Inflammatory macrophage treated with lipopolysaccharide for 1 hour (primary cell): ENCODE measurements at regions not wholly inside any gene's neighbourhood (a gene's known extent, or its start where the extent isn't known, plus 50 kb on each side); places are given as distances from the start of the nearest gene placed in this dataset.
"Not testable (repeated sequence)": the region's sequence is repeated elsewhere in the genome, so short reads cannot be mapped to it uniquely, and the experiment has no call there.

Experiments
- DNase-seq, 2 donors: peaks; one replicate each; pipeline ENCODE4 v3.0.0-alpha.2; 2020 to 2022

DNA sequence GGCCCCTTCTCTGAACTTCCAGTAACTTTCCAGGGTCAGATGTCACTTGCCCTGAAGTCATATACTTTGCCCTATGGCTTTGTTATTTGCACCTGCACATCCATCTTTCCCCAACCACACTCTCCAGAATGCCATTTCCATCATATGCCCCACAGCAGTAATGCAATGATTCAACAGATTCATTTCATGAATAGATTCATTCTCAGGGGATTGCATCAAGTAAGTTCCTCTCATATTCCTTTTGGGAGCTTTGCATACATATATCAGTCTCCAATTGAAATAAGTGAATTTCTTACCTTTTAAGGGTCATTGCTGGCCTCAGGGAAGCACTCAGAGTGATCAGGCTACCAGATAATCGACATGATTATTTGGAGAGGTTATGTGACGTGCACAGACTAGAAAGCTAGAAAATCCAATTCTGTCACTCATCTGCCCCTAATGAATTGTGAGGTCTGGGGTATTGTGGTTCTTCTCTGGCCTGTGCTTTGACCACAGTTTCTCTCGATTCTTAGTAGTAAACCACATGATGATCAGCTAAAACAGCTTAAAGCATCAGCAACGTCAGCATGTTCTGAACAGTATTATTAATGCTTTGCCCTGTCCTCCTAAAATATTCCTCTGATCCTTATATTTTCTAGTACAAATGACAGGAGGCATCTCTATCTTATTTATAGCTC, 179.9 kb downstream of the ATPSCKMT start:
- DNase-seq, result no peak

DNA sequence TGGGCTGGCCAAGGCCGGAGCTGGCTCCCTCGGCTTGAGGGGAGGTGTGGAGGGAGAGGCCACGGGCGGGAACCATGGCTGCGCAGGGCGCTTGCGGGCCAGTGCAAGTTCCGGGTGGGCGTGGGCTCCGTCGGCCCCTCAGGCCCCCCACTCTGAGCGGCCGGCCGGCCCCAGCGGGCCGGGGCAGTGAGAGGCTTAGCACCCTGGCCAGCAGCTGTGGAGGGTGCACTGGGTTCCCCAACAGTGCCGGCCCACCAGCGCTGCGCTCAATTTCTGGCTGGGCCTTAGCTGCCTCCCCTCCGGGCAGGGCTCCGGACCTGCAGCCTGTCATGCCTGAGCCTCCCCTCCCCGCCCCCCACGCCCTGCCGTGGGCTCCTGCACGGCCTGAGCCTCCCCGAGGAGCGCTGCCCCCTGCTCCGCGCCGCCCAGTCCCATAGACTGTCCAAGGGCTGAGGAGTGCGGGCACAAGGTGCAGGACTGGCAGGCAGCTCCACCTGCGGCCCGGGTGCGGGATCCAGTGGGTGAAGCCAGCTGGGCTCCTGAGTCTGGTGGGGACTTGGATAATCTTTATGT, 184.2 kb downstream of the ATPSCKMT start:
- DNase-seq, result no peak

- no peak for DNase-seq
Observed at GRCh38 chr5:10064546-10065195, 185.0 kb downstream of the ATPSCKMT start.

DNA sequence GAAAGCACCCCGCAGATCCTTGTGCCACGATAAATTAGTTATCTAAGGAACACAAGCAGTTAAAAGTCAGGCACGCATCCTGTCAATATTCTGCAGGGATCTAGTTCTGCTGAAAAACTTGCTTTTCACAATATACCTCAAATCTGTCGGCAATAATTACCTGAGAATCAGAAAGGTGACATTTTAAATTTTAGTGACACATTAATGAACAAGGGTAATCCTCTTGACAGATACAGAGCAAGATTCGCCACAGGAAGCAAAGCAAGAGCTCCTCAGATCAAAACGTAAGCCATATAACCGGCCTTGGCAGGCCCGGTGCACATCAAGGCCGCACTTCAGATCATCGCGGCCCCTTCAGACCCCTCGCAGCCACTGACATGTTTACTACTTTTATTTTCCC, 185.7 kb downstream of the ATPSCKMT start:
- DNase-seq, result no peak

DNA sequence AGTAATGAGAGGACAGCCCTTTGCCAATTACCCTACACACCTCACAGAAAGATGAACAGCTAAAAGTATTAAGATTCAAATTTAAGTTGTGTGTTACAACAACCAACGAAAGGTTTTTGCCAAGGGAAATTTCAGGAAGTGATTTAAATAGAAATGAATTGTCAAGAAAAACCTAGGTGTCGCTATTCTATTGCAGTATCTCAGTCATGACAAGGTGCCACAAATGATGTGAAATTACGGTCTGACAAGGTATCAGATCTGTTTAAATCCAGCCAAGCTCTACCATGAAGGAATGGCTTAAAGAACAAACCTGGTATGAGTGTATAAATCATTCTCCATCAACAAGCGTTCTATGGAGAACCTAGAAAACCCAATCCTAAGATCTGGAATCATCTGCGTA, 189.7 kb downstream of the ATPSCKMT start:
- DNase-seq, result no peak

- DNase-seq, result no peak
Observed at GRCh38 chr5:10059556-10059955, 190.1 kb downstream of the ATPSCKMT start.

- no peak for DNase-seq
Observed at GRCh38 chr5:10057356-10057755, 192.3 kb downstream of the ATPSCKMT start.

DNA sequence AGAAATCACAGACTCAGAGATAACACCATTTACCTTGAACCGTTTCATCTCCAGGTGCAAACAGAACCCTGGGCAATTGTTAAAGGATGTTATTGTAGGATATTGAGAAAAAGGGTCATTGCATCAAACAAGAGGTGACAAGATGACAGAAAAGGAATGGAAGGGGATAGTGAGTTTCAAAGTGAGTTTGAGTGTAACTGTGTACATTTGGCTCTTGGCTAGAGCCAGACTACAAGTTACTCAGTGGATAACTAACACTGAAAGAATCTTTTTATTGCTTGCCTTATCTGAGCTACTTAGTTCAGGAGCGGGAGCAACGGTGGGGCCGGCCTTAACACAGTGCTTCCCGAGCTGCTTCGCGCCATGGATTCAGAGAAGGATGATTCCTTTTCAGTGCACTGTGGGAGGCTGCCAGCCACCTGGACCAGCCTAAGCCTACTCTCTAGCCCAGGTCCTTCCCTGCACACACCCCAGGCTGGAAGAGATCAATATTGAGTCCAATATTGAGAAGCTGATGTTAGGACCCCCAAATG, 193.4 kb downstream of the ATPSCKMT start:
- DNase-seq, result no peak

- DNase-seq, result no peak
Observed at GRCh38 chr5:10049858-10050455, 199.7 kb downstream of the ATPSCKMT start.

GRCh38 chr5:10046676-10047075, 203.0 kb downstream of the ATPSCKMT start:
- no peak for DNase-seq

DNA sequence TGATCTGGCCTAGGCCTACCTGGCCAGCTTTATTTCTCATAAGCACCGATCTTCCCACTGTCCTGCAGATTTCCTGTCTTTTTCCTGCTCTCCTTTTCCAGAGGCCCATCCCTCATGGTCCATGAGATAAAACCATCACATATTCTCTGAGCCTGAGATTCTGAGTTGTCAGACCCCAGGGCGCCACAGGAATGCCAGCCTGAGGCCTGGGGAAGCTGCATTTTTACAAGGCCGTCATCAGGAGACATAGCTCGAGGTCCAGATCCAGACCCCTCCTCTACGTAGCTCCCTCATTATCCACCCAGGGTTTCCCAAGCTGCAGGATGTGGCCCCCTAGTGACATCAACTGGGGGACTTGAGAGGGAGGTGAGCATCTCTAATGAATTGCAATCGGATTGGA, 204.3 kb downstream of the ATPSCKMT start:
- no peak for DNase-seq

GRCh38 chr5:10036136-10036815, 213.4 kb downstream of the ATPSCKMT start:
- DNase-seq, result no peak

- no peak for DNase-seq
Observed at GRCh38 chr5:10034001-10034400, 215.7 kb downstream of the ATPSCKMT start.

DNA sequence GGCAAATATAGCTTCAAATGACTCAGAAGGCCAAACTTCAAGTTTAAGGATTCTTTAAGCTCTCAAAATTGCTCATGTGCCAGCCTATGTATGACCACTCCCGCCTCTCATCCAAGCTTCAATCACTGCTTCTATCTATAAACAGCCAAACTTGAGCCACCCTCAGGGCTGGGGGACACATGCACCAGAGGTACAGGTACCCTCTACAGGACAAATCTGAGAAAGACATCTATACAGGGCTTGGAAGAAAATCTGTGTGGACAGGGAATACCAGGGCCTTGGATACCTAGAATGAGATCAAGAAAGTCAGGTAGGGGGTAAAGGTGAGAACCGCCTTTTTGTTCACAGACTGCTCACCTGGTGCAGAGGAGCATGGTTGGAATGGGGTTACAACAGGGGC, 217.9 kb downstream of the ATPSCKMT start:
- DNase-seq, result no peak

- no peak for DNase-seq
Observed at GRCh38 chr5:10030219-10030831, 219.4 kb downstream of the ATPSCKMT start.

GRCh38 chr5:10023494-10023893, 226.2 kb downstream of the ATPSCKMT start:
- no peak for DNase-seq

- no peak for DNase-seq
Observed at GRCh38 chr5:10021248-10021647, 228.4 kb downstream of the ATPSCKMT start.

DNA sequence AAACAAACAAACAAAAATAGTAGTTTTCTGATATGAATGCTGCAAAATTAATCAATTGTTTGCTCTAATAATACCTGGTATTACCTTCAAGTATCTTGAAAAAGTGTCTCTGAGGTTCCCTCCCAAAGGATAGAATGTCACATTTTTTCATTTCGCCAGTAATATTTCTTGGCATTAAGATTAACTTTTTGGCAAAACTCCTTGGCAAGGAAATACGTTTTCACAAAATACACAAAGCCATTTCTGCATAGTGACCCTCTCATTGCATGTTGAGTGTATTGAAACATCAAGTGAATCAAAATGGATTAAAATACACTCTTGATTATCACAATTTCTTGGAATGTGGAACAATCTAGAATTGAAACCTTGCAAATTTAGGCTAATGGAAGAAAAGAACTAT, 230.5 kb downstream of the ATPSCKMT start:
- no peak for DNase-seq

DNA sequence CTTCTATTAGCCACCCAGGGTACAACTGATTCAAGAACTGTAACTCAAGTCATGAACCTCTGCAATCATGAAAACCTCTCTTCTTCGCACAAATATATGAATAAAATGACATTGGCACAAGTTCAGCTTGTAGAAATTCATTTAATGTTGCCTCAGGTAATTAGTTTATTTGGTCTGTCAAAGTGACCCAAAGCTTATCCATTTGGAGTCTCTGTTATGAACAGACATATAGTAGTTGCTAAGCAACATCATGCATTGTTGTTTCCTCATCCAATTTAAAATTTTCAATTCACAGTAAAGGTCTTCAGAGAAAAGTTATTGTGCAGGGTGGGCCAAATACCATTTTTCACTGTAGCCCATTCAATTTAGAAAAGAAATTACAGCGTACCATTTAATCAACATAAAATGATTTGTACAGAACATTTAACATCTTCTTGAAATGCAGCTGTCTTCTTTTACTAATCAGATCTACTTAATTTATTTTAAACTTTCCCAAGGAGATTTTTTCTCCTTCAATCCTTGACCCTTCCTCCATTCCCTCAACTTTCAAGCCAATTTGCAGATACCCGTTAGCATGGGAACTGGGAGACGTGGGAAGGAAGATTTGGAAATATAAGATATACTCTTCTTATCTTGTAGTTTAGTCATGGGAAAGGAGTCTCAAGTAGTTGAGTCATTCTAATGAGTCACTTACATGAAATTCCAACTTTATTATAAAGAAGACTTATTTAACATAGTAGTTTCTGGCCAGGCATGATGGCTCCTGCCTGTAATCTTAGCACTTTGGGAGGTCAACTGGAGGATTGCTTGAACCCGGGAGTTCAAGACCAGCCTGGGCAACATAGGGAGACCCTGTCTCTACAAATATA, 231.3 kb downstream of the ATPSCKMT start:
- DNase-seq, result no peak

- DNase-seq, result no peak
Observed at GRCh38 chr5:10017786-10018185, 231.9 kb downstream of the ATPSCKMT start.

DNA sequence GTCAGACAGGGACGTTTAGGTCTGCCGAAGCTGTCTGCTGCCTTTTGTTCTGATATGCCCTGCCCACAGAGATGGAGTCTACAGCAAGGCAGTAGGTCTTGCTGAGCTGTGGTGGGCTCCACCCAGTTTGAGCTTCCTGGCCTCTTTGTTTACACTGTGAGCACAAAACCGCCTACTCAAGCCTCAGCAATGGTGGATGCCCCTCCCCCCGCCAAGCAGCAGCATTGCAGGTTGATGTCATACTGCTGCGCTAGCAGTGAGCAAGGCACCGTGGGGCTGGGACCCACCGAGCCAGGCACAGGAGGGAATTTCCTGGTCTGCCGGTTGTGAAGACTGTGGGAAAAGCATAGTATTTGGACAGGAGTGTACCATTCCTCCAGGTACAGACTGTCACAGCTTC, 233.1 kb downstream of the ATPSCKMT start:
- DNase-seq, result not testable (repeated sequence)

DNA sequence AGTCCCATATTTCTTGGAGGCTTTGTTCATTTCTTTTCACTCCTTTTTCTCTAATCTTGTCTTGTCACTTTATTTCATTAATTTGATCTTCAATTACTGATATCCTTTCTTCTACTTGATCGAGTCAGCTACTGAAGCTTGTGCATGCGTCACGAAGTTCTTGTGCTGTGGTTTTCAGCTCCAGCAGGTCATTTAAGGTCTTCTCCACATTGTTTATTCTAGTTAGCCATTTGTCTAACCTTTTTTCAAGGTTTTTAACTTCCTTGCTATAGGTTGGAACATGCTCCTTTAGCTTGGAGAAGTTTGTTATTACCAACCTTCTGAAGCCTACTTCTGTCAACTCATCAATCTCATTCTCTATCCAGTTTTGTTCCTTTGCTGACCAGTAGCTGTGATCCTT, 234.0 kb downstream of the ATPSCKMT start:
- not testable (repeated sequence) for DNase-seq
